PC-3 (cell line): ENCODE measurements at regions not wholly inside any gene's neighbourhood (a gene's known extent, or its start where the extent isn't known, plus 50 kb on each side); places are given as distances from the start of the nearest gene placed in this dataset.

Experiments
- ATAC-seq: fragments of 200-7000 bp; cut with Tn5 transposase; 2 replicates; pipeline ENCODE4 v1.9.1; 2020; ENCODE audit warnings: mild to moderate bottlenecking, moderate library complexity
- BruUV-seq: library from RNA; stranded (reverse); fragments of 400-500 nt; replicated peaks from 2 replicates; lab custom pipeline; 2021; lab: Mats Ljungman, UMichigan
- CTCF ChIA-PET: fragments of 300-600 bp; sonication (Branson Sonifier 250); formaldehyde crosslinking; loops from one replicate; lab custom pipeline; 2022; ENCODE audit warnings: antibody characterized with exemption; lab: Charles Lee
- POLR2A ChIA-PET: fragments of 300-600 bp; sonication (Branson Sonifier 250); formaldehyde crosslinking; loops from one replicate; lab custom pipeline; 2022; ENCODE audit warnings: antibody characterized with exemption; ENCODE audit not compliant: unreplicated experiment; lab: Charles Lee
- DNase-seq: peaks from one replicate; pipeline ENCODE4 v3.0.0-alpha.2; 2015
- H2AFZ ChIP-seq: fragments of 300-600 bp; sonication (generic); 2 replicates; pipeline ENCODE4 v1.6.0; 2016; ENCODE audit warnings: antibody characterized with exemption, low read length
- H3F3A ChIP-seq: fragments of 300-600 bp; sonication (generic); one replicate; pipeline ENCODE4 v1.6.0; 2017; ENCODE audit warnings: antibody characterized with exemption, low read length, control low read depth, mild to moderate bottlenecking; ENCODE audit not compliant: unreplicated experiment
- H3K27ac ChIP-seq: fragments of 300-600 bp; sonication (generic); 2 replicates; pipeline ENCODE4 v1.5.1; 2016; ENCODE audit warnings: mild to moderate bottlenecking, low read length
- H3K27me3 ChIP-seq: fragments of 300-600 bp; sonication (generic); 2 replicates; pipeline ENCODE4 v1.6.1; 2016; ENCODE audit warnings: low read length, mixed read lengths
- H3K36me3 ChIP-seq: fragments of 300-600 bp; sonication (generic); 2 replicates; pipeline ENCODE4 v1.6.1; 2016; ENCODE audit warnings: low read depth, mixed run types, low read length, mixed read lengths
- H3K4me1 ChIP-seq: fragments of 300-600 bp; sonication (generic); 2 replicates; pipeline ENCODE4 v1.5.1; 2016; ENCODE audit warnings: low read length; ENCODE audit not compliant: insufficient read depth
- H3K4me2 ChIP-seq: fragments of 300-600 bp; sonication (generic); 2 replicates; pipeline ENCODE4 v1.6.0; 2016; ENCODE audit warnings: low read length
- H3K4me3 ChIP-seq: fragments of 300-600 bp; sonication (generic); 2 replicates; pipeline ENCODE4 v1.5.1; 2016; ENCODE audit warnings: mild to moderate bottlenecking, low read length, mixed read lengths
- H3K79me2 ChIP-seq: fragments of 300-600 bp; sonication (generic); 2 replicates; pipeline ENCODE4 v1.6.1; 2017; ENCODE audit warnings: low read length, mixed read lengths
- H3K9ac ChIP-seq: fragments of 300-600 bp; sonication (generic); 2 replicates; pipeline ENCODE4 v1.6.0; 2016; ENCODE audit warnings: mild to moderate bottlenecking, low read length
- H3K9me2 ChIP-seq: fragments of 300-600 bp; sonication (generic); replicated peaks from 2 replicates; pipeline ENCODE4 v1.6.1; 2016; ENCODE audit warnings: mixed run types, low read length, mixed read lengths
- H3K9me3 ChIP-seq: fragments of 300-600 bp; sonication (generic); 2 replicates; pipeline ENCODE4 v1.6.1; 2016; ENCODE audit warnings: low read length, mixed read lengths
- H4K20me1 ChIP-seq: fragments of 300-600 bp; sonication (generic); 2 replicates; pipeline ENCODE4 v1.6.1; 2016; ENCODE audit warnings: low read length, mixed read lengths
- EZH2 ChIP-seq: fragments of 300-600 bp; sonication (generic); IDR thresholded peaks from one replicate; pipeline ENCODE4 v1.6.1; 2017; ENCODE audit warnings: antibody characterized with exemption, mild to moderate bottlenecking, low read length; ENCODE audit not compliant: unreplicated experiment
- EZH2phosphoT487 ChIP-seq: fragments of 300-600 bp; sonication (generic); IDR thresholded peaks from 2 replicates; pipeline ENCODE4 v1.6.1; 2018; ENCODE audit warnings: mild to moderate bottlenecking, antibody characterized with exemption, low read length, borderline replicate concordance
- intact Hi-C: fragments of 100-400 bp; cut with micrococcal nuclease; formaldehyde crosslinking; loops from 2 replicates; pipeline ENCODE4 v1.9.0; 2023
- TF ChIP-seq, protein P1 (sequence below): fragments of 300-600 bp; sonication (generic); conservative IDR thresholded peaks from 2 replicates; pipeline ENCODE4 v1.5.1; 2017; ENCODE audit warnings: antibody characterized with exemption, low read depth, mild to moderate bottlenecking, low read length

DNA sequence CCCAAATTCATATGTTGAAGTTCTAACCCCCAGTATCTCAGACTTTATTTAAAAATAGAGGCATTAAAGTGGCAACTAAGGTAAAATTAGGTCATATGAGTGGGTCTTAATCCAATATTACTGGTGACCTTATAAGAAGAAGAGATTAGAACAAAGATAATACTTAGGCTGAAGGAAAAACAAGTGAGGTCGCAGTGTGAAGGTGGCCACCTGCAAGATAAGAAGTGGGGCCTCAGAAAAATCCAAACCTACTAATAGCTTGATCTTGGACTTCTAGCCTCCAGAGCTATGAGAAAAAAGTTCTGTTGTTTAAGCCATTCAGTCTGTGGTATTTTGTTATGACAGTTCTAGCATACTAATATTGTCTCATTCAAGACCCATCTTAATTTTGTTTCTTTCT lies 159.9 kb upstream of the PEX5L start:
- Histone ChIP-seq H2AFZ (no peak overlapping the region), H3K27ac (no peak overlapping the region), H3K9me3 (no peaks in the 10 kb centered on the region), H3F3A (no peaks in the 10 kb centered on the region), H3K4me3 (no peak overlapping the region), H3K9ac (no peak overlapping the region), H3K9me2 (no peaks in the 10 kb centered on the region), H4K20me1 (no peaks in the 10 kb centered on the region), H3K27me3 (no peaks in the 10 kb centered on the region), H3K36me3 (no peaks in the 10 kb centered on the region), H3K79me2 (no peaks in the 10 kb centered on the region), H3K4me2 (no peak overlapping the region), H3K4me1 (no peaks in the 10 kb centered on the region)
- CTCF ChIA-PET, result no interaction called here
- intact Hi-C loops, result no loop called here
- POLR2A ChIA-PET, result no interaction called here
- BruUV-seq, result no TSS peak
- no peak for ATAC-seq
- no peak for DNase-seq
- TF ChIP-seq, protein P1, sequence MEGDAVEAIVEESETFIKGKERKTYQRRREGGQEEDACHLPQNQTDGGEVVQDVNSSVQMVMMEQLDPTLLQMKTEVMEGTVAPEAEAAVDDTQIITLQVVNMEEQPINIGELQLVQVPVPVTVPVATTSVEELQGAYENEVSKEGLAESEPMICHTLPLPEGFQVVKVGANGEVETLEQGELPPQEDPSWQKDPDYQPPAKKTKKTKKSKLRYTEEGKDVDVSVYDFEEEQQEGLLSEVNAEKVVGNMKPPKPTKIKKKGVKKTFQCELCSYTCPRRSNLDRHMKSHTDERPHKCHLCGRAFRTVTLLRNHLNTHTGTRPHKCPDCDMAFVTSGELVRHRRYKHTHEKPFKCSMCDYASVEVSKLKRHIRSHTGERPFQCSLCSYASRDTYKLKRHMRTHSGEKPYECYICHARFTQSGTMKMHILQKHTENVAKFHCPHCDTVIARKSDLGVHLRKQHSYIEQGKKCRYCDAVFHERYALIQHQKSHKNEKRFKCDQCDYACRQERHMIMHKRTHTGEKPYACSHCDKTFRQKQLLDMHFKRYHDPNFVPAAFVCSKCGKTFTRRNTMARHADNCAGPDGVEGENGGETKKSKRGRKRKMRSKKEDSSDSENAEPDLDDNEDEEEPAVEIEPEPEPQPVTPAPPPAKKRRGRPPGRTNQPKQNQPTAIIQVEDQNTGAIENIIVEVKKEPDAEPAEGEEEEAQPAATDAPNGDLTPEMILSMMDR, result no peak
- TF ChIP-seq EZH2phosphoT487 (no peak), EZH2 (no peak)

DNA sequence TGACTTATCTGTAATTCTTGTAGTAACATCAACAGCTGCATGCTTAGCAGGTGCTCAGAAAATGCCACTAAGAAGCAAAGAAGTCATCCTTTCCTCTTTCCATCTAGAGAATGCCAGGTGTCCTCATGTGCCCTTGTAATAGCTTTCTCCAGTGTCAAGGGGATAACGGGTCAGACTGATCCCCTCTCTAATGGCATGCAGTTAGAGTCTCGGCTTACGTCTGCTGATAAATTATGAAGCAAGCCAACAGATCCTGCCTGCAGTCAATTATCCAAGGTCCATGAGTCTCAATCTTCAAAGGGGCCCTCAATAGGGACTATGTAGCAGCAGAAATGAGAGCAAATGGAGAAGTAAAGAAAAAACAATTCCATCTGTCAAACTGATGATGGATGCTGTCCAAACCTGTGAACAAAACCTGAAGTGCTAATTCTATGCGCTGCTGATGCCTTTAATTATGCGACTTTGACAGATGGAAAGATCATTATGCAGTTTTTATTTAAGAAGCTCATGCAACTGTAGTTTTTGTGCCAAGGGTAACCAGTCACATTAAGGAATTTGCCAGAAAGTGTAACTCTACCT lies 162.8 kb upstream of the PEX5L start:
- no peak overlapping the region for H3K9ac ChIP-seq
- ATAC-seq, result no peak
- no peaks in the 10 kb centered on the region for H3F3A ChIP-seq
- ChIA-PET POLR2A (no interaction called here), CTCF (no interaction called here)
- no TSS peak for BruUV-seq
- H3K27ac ChIP-seq, result no peak overlapping the region
- no peak overlapping the region for H3K4me3 ChIP-seq
- no peaks in the 10 kb centered on the region for H3K9me3 ChIP-seq
- H3K27me3 ChIP-seq, result no peaks in the 10 kb centered on the region
- no peak overlapping the region for H2AFZ ChIP-seq
- no peaks in the 10 kb centered on the region for H3K79me2 ChIP-seq
- TF ChIP-seq EZH2 (no peak), EZH2phosphoT487 (no peak)
- TF ChIP-seq, protein P1, result no peak
- no peak overlapping the region for H3K4me2 ChIP-seq
- H4K20me1 ChIP-seq, result no peaks in the 10 kb centered on the region
- H3K36me3 ChIP-seq, result no peaks in the 10 kb centered on the region
- no peak for DNase-seq
- intact Hi-C loops, result no loop called here
- no peaks in the 10 kb centered on the region for H3K4me1 ChIP-seq
- no peaks in the 10 kb centered on the region for H3K9me2 ChIP-seq

DNA sequence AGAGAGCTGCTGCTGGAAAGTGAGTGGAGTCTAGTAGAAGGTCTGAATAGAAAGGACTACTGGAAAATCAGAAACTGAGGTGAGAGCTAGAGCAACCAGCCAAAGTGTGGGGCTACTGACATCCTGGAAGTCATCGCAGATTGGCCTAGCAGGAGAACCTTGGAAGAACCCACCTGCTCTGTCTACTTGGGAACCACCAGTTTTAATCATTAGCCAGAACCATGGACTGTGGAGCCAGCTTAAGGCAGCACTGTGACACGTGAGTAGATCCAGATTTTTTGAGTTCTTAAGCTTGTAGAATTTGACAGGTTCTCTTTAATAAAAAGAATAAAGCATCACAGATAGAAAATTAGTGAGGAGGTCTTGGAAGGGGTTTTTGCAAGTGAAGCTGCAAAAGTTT lies 179.1 kb upstream of the PEX5L start:
- H3K4me1 ChIP-seq, result no peaks in the 10 kb centered on the region
- intact Hi-C loops, result no loop called here
- no peak overlapping the region for H2AFZ ChIP-seq
- BruUV-seq, result no TSS peak
- H3F3A ChIP-seq, result no peaks in the 10 kb centered on the region
- H4K20me1 ChIP-seq, result no peaks in the 10 kb centered on the region
- ATAC-seq, result no peak
- ChIA-PET POLR2A (no interaction called here), CTCF (no interaction called here)
- H3K36me3 ChIP-seq, result no peaks in the 10 kb centered on the region
- TF ChIP-seq, protein P1, result no peak
- TF ChIP-seq EZH2, result no peak
- TF ChIP-seq EZH2phosphoT487, result no peak
- H3K79me2 ChIP-seq, result no peaks in the 10 kb centered on the region
- H3K4me2 ChIP-seq, result no peak overlapping the region
- DNase-seq, result no peak
- peaks cover 5% of the 10 kb centered on the region; the same call in 1 of the 2 replicates for H3K9me3 ChIP-seq
- H3K4me3 ChIP-seq, result no peak overlapping the region
- no peak overlapping the region for H3K27ac ChIP-seq
- H3K9ac ChIP-seq, result no peak overlapping the region
- no peaks in the 10 kb centered on the region for H3K9me2 ChIP-seq
- no peaks in the 10 kb centered on the region for H3K27me3 ChIP-seq
